AG09319 (cell line): ENCODE measurements at regions not wholly inside any gene's neighbourhood (a gene's known extent, or its start where the extent isn't known, plus 50 kb on each side); places are given as distances from the start of the nearest gene placed in this dataset.
"Not testable (repeated sequence)": the region's sequence is repeated elsewhere in the genome, so short reads cannot be mapped to it uniquely, and the experiment has no call there.

Experiments
- DNase-seq: peaks from one replicate; pipeline ENCODE4 v3.0.0-alpha.2; 2010; ENCODE audit warnings: low read depth; ENCODE audit errors: extremely low read depth
- CTCF ChIP-seq: IDR thresholded peaks from 2 replicates; pipeline ENCODE4 v1.5.1; 2011; ENCODE audit warnings: low read depth, mild to moderate bottlenecking, inconsistent platforms, low read length, moderate library complexity

DNA sequence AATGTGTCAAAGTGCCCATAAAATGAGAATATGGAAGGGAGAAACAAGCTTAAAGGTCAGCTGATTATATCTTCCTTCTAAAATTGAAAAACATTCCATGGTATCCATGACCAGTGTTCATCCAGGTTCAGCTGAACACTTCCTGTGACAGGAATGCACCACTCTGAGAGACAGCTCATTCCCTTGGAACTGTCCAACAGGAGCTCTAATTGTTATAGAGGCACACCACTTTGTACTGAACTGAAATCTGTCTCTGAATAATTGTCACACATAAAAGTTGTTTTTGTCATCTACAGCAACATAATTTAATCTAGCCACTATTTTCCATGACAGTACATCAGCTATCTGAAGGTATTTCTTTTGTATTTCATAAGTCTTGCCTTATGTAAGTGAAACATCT, 195.9 kb upstream of the ZNF804A start:
- no peak for TF ChIP-seq CTCF

GRCh38 chr2:184407041-184407630, 191.2 kb upstream of the ZNF804A start:
- DNase-seq = not testable (repeated sequence)

More for the DNA sequence above, 195.9 kb upstream of the ZNF804A start:
- DNase-seq = no peak

DNA sequence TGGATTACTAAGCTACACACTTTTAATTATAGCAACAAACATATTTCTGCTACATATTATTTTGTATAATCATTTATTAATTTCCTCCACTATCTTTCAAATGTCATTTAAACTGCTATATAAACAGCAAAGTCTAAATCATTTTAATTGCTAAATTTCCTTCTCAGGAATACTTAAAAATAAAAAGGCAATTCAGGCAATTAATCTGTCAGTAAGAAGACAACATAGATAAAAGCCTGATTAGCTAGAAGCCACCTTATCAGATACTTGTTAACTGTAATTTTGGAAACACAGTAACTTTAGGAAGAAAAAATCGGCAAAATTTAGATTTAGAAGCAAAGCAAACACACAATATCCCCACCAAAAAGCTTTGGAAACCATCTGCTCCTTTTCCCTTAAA, 188.2 kb upstream of the ZNF804A start:
- no peak for TF ChIP-seq CTCF
- no peak for DNase-seq

DNA sequence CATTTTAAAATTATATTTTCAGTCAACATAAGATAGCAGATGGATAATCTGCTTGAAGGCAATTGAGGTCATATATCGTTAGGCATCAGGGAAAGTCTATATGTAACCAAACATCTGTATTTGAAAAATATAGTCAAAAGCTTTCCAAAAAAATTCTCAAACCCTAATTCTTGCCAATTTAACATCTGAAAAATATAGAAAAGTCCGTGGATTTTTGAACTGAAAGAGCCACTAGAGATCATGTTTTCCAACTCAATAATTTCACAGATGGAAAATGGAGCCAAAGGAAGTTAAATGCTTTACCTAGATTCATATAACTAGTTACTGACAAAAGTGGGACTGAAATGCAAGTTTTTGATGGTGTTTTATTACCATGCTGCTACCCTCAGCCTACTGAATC, 185.1 kb upstream of the ZNF804A start:
- no peak for TF ChIP-seq CTCF
- DNase-seq = no peak

GRCh38 chr2:184413671-184414229, 184.6 kb upstream of the ZNF804A start:
- no peak for TF ChIP-seq CTCF
- DNase-seq = no peak

DNA sequence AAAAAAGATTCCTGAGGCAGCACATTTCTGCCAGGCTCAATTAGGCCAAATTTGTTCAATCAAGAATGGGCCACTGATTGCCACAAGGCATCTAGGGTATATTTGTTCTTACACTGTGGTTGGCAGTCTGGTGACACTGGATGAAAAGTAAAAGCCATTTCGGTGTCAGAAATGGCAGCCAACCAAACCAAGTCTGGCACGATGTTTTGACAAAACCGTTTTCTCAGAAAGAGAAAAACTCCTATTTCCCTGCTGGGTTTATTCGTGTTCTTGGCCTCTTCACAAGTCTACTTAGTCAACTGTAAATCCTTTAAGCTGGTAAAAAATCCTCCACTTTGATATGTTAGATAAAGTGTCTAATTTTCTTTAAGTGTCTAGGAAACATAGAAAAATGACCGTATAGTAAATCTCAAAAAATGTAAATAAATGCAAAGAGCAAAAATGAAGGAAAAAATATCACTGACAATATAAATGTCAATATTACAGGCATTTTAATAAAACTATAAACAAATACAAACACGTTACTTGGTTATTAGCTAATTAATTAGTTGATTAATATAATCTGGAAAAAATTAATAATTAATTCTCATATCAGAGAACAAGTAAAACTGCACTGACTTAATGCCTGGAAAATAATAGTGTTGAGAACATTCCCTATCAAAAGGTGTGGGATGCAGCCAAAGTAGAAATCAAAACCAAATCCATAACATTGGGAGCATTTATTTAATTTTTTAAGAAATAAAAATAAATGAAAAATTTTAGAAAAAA, 182.0 kb upstream of the ZNF804A start:
- no peak for TF ChIP-seq CTCF
- no peak for DNase-seq

GRCh38 chr2:184419744-184420143, 178.6 kb upstream of the ZNF804A start:
- DNase-seq = no peak
- no peak for TF ChIP-seq CTCF

DNA sequence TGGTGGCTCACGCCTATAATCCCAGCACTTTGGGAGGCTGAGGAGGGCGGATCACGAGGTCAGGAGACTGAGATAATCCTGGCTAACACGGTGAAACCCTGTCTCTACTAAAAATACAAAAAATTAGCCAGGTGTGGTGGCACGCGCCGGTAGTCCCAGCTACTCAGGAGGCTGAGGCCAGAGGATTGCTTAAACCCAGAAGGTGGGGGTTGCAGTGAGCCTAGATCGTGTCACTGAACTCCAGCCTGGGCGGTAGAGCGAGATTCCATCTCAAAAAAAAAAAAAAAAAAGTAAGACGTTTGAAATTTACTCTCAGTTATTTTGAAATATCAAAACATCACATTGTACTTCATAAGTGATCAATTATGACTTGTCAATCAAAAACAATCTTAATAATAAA, 176.9 kb upstream of the ZNF804A start:
- not testable (repeated sequence) for DNase-seq
